ENCODE measurements at regions not wholly inside any gene's neighbourhood (a gene's known extent, or its start where the extent isn't known, plus 50 kb on each side); places are given as distances from the start of the nearest gene placed in this dataset.

DNA sequence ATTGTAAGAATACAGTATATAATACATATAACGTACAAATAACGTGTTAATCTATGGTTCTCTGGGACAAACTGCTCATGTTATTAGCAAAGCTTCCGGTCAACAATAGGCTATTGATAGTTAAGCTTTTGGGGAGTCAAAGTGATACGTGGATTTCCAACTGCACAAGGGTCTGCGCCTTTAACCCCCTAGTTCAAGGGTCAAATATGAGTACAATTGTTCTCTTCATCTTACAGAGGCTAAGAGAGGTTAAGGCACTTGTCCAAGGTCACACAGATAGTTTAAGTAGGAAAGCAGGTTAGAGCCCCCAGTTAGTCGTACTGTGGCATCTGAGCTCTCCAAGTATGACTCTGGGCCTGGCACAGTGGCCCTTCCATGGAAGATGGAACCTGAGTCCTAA, 204.3 kb upstream of the KRR1 start:
- H3K4me1 ChIP-seq (ENCODE audit: control insufficient read depth, insufficient read depth, low read length) = peaks cover 4% of the 10 kb centered on the region
- H3K27ac ChIP-seq (ENCODE audit: low read length) = no peak overlapping the region
- H3K36me3 ChIP-seq (ENCODE audit: control insufficient read depth, insufficient read depth, low read length) = no peaks in the 10 kb centered on the region
- no peaks in the 10 kb centered on the region for H3K9me3 ChIP-seq (replicated peaks; ENCODE audit: control insufficient read depth, low read depth, low read length)
- no peak for DNase-seq
- no peaks in the 10 kb centered on the region for H3K27me3 ChIP-seq (ENCODE audit: control insufficient read depth, insufficient read depth, low read length)
- no peak overlapping the region for H3K4me3 ChIP-seq (ENCODE audit: low read length)
- WGBS (ENCODE audit: insufficient coverage) = 88% methylated on average over 3 of the region's 6 CpGs

DNA sequence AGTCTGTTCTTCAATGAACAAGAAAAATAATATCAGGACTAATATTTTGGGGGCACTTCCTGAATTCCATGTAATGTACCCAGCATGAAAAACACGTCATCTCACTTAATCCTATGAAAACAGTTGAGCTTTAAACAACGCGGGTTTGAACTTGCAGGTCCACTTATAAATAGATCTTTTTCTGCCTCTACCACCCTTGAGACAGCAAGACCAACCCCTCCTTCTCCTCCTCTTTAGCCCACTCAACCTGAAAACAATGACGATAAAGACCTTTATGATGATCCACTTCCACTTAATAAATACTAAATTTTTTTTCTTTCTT, 203.9 kb upstream of the KRR1 start:
- no peak overlapping the region for H3K27ac ChIP-seq (ENCODE audit: low read length)
- WGBS (ENCODE audit: insufficient coverage) = 76% methylated on average over 3 of the region's 4 CpGs
- peaks cover under 1% of the 10 kb centered on the region for H3K4me1 ChIP-seq (ENCODE audit: control insufficient read depth, insufficient read depth, low read length)

DNA sequence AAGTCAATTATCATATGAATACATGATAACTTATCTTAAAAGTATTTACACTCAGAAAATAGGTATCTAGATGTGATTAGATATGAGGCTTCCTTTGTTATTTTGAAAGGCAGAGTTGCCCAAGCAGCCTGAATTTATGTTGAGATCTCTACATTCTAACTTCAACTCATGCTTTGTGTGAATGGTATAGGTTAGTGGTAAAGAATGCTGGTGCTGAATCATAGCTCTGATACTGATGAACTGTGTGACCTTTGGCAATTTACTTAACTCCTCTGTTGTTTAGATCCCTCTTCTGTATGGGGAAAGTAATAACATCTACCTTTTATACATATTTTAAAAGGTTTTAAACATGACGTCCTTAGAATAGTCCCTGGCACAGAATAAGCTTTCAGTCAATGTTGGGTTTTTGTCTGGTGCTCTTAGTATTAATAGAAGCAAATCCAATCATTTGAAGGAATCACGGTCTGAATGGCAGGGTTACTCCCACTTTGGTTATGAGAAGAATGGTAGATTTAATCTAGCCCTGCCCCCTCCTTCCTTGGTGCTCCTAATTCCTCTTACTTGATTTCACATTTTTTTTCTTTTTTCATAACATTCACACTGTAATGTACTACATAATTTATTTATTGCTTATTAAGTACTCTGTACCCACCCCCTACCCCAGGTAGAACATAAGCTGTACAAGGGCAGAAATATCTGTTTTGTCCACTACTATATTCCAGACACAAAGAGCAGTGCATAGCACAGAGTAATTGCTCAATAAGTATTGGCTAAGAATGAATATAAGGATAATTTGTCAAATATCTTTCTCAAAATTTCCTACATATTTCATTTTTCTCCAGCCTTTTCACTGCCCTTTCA, 203.3 kb upstream of the KRR1 start:
- H3K4me1 ChIP-seq (ENCODE audit: control insufficient read depth, insufficient read depth, low read length) = no peaks in the 10 kb centered on the region
- DNase-seq = no peak
- no peak overlapping the region for H3K27ac ChIP-seq (ENCODE audit: low read length)
- H3K9me3 ChIP-seq (replicated peaks; ENCODE audit: control insufficient read depth, low read depth, low read length) = no peaks in the 10 kb centered on the region
- no peak overlapping the region for H3K4me3 ChIP-seq (ENCODE audit: low read length)
- H3K27me3 ChIP-seq (ENCODE audit: control insufficient read depth, insufficient read depth, low read length) = no peaks in the 10 kb centered on the region
- H3K36me3 ChIP-seq (ENCODE audit: control insufficient read depth, insufficient read depth, low read length) = no peaks in the 10 kb centered on the region
- no CpG with 5 or more reads among the region's 2 CpGs for WGBS (ENCODE audit: insufficient coverage)

More for the DNA sequence above, 203.9 kb upstream of the KRR1 start:
- DNase-seq = no peak
- H3K9me3 ChIP-seq (replicated peaks; ENCODE audit: control insufficient read depth, low read depth, low read length) = no peaks in the 10 kb centered on the region
- H3K36me3 ChIP-seq (ENCODE audit: control insufficient read depth, insufficient read depth, low read length) = no peaks in the 10 kb centered on the region
- H3K27me3 ChIP-seq (ENCODE audit: control insufficient read depth, insufficient read depth, low read length) = no peaks in the 10 kb centered on the region
- H3K4me3 ChIP-seq (ENCODE audit: low read length) = no peak overlapping the region

DNA sequence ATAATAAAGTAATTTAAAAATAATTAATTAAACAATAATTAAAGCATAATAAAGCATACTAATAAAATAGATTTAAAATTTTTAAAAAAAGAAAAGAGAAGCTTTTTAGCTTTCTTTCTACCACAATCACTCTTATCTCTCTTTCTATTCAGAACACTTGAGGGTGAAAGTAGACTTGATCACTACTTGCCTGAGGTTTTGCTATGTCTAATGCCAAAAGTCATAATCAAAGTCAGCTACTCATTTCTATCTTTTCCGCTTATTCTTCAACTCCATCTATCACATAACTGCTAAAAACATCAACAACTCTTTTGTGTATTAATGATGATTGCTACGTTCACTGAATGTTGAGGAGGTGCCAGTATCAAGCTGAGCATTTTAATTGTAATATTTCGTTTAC, 202.0 kb upstream of the KRR1 start:
- no peak for DNase-seq
- H3K27me3 ChIP-seq (ENCODE audit: control insufficient read depth, insufficient read depth, low read length) = no peaks in the 10 kb centered on the region
- no CpG with 5 or more reads among the region's 3 CpGs for WGBS (ENCODE audit: insufficient coverage)
- H3K27ac ChIP-seq (ENCODE audit: low read length) = no peak overlapping the region
- no peak overlapping the region for H3K4me3 ChIP-seq (ENCODE audit: low read length)
- no peaks in the 10 kb centered on the region for H3K36me3 ChIP-seq (ENCODE audit: control insufficient read depth, insufficient read depth, low read length)
- H3K4me1 ChIP-seq (ENCODE audit: control insufficient read depth, insufficient read depth, low read length) = peaks cover 3% of the 10 kb centered on the region
- H3K9me3 ChIP-seq (replicated peaks; ENCODE audit: control insufficient read depth, low read depth, low read length) = no peaks in the 10 kb centered on the region

DNA sequence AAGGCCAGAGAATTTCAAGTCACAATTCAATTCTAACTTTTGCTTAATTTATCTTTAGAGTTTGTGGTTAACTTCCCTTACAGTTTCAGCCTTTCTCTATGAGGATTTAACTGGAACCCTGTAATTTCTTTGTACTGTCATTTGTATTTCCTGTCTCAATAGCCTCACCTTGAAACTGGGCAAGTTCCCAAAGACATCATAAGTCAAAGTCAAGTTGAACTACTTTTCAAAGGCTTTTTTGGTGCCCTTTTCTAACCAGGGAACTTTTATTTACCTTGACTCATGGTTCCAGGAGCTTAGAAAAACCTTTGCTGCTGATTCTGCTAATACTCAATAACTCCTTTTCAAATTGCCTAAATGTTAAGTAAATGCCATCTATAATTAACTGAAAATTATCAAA, 200.8 kb upstream of the KRR1 start:
- Histone ChIP-seq H3K4me1 (ENCODE audit: control insufficient read depth, insufficient read depth, low read length) (peaks cover 4% of the 10 kb centered on the region), H3K27ac (ENCODE audit: low read length) (no peak overlapping the region)

DNA sequence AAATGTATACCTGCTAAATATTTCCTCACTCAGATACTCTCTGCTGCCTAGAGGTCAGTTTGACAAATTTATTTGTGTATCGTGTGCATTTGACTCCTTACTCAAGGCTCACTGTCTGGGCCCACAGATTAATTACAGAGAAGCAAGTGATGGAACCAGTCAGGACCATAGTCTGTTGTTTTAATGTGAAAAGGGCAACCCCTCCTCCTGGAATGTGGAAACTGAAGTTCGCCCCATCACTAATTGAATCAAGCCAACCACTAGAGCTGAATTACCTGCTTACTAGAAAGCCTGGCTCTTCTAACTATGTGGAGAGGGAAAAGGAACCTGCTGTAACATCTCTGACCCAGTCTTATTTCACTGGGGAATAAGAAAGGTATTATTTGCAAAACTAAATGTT, 199.9 kb upstream of the KRR1 start:
- peaks cover 5% of the 10 kb centered on the region for H3K4me1 ChIP-seq (ENCODE audit: control insufficient read depth, insufficient read depth, low read length)
- no peaks in the 10 kb centered on the region for H3K36me3 ChIP-seq (ENCODE audit: control insufficient read depth, insufficient read depth, low read length)
- H3K27ac ChIP-seq (ENCODE audit: low read length) = no peak overlapping the region
- no peaks in the 10 kb centered on the region for H3K9me3 ChIP-seq (replicated peaks; ENCODE audit: control insufficient read depth, low read depth, low read length)
- no CpG with 5 or more reads among the region's 2 CpGs for WGBS (ENCODE audit: insufficient coverage)
- H3K27me3 ChIP-seq (ENCODE audit: control insufficient read depth, insufficient read depth, low read length) = no peaks in the 10 kb centered on the region
- H3K4me3 ChIP-seq (ENCODE audit: low read length) = no peak overlapping the region
- no peak for DNase-seq

More for the DNA sequence above, 200.8 kb upstream of the KRR1 start:
- no peak for DNase-seq
- Histone ChIP-seq H3K9me3 (replicated peaks; ENCODE audit: control insufficient read depth, low read depth, low read length) (no peaks in the 10 kb centered on the region), H3K36me3 (ENCODE audit: control insufficient read depth, insufficient read depth, low read length) (no peaks in the 10 kb centered on the region), H3K27me3 (ENCODE audit: control insufficient read depth, insufficient read depth, low read length) (no peaks in the 10 kb centered on the region), H3K4me3 (ENCODE audit: low read length) (no peak overlapping the region)

DNA sequence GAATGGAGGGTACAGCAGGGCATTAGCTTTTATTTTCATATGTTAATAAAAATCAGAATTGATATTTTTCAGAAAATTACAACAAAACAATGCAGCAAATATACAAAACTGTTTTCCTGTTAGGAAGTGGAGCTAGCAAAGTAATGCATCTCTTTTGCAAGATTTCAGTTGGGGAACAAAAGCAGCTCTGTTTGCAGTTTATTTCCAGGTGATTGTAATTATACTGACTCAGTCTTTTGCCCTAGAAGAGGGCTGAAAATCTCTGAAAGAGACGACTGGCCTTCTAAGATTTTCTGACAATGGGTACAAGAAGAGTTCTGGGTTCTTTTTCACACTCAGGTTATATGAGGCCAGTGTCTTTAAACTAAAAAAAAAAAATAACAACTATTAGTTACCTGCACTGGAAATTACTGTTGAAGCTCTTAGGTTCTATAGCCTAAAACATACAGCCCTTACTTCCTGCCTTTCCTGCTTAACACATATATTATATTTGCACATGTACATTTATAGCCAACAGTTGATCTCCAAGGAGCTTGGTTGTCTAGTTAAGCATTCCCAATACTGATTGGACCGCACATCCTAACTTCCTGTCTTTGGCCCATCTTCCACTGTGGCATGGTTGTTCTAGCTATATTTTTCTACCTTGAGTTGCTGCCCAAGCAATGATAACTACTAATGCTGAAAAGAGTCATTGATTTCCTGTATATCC, 199.1 kb upstream of the KRR1 start:
- H3K9me3 ChIP-seq (replicated peaks; ENCODE audit: control insufficient read depth, low read depth, low read length) = no peaks in the 10 kb centered on the region
- H3K4me3 ChIP-seq (ENCODE audit: low read length) = no peak overlapping the region
- WGBS (ENCODE audit: insufficient coverage) = no CpG with 5 or more reads among the region's 2 CpGs
- peaks cover 7% of the 10 kb centered on the region for H3K4me1 ChIP-seq (ENCODE audit: control insufficient read depth, insufficient read depth, low read length)
- H3K27ac ChIP-seq (ENCODE audit: low read length) = no peak overlapping the region
- no peaks in the 10 kb centered on the region for H3K36me3 ChIP-seq (ENCODE audit: control insufficient read depth, insufficient read depth, low read length)
- no peaks in the 10 kb centered on the region for H3K27me3 ChIP-seq (ENCODE audit: control insufficient read depth, insufficient read depth, low read length)
- DNase-seq = peak; percentile 34

DNA sequence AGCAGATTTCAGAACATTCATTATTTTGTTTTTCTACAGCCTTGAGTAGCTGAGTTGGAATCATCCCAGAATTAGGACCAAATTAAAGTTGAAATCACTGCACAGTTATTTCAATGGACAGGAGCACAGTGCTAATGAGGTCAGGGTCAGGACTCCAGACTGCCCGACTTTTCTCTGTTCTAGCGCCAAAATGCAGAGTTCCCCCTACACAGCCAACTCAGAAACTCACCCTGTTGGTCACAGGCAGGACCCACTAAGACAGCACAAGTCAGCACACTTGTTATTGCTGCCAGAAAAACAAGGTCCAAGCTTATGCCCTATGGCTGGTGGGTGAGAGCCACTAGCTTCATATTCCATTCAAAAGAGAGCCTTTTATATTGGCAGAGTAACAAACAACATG, 198.1 kb upstream of the KRR1 start:
- H3K4me1 ChIP-seq (ENCODE audit: control insufficient read depth, insufficient read depth, low read length) = peaks cover 9% of the 10 kb centered on the region
- no peaks in the 10 kb centered on the region for H3K36me3 ChIP-seq (ENCODE audit: control insufficient read depth, insufficient read depth, low read length)
- H3K27ac ChIP-seq (ENCODE audit: low read length) = no peak overlapping the region
- H3K4me3 ChIP-seq (ENCODE audit: low read length) = no peak overlapping the region
- no peaks in the 10 kb centered on the region for H3K9me3 ChIP-seq (replicated peaks; ENCODE audit: control insufficient read depth, low read depth, low read length)
- no peak for DNase-seq
- WGBS (ENCODE audit: insufficient coverage) = 57% methylated on average over 2 of the region's 2 CpGs
- H3K27me3 ChIP-seq (ENCODE audit: control insufficient read depth, insufficient read depth, low read length) = no peaks in the 10 kb centered on the region

DNA sequence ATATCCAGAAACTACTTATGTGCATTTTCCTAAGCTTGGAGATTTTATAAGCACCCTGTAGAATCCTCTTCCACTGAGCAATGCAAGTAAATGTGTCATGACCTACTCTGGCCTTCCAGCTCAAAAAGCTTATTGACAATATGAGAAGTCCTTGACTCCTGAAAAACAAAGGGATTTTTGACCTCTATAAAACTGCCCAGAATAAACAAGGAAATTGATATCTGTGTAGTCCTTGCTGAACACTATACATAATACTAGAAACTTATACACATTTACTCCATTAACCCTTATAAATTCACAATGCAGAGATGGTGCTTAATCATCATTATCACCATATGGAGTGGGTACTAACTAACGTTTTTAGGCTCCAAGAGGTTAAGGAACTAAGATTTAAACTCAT, 197.4 kb upstream of the KRR1 start:
- no peak for DNase-seq
- Histone ChIP-seq H3K4me1 (ENCODE audit: control insufficient read depth, insufficient read depth, low read length) (peaks cover 9% of the 10 kb centered on the region), H3K27me3 (ENCODE audit: control insufficient read depth, insufficient read depth, low read length) (no peaks in the 10 kb centered on the region), H3K4me3 (ENCODE audit: low read length) (no peak overlapping the region), H3K9me3 (replicated peaks; ENCODE audit: control insufficient read depth, low read depth, low read length) (no peaks in the 10 kb centered on the region), H3K27ac (ENCODE audit: low read length) (no peak overlapping the region), H3K36me3 (ENCODE audit: control insufficient read depth, insufficient read depth, low read length) (no peaks in the 10 kb centered on the region)
- no CpG with 5 or more reads among the region's 1 CpG for WGBS (ENCODE audit: insufficient coverage)

DNA sequence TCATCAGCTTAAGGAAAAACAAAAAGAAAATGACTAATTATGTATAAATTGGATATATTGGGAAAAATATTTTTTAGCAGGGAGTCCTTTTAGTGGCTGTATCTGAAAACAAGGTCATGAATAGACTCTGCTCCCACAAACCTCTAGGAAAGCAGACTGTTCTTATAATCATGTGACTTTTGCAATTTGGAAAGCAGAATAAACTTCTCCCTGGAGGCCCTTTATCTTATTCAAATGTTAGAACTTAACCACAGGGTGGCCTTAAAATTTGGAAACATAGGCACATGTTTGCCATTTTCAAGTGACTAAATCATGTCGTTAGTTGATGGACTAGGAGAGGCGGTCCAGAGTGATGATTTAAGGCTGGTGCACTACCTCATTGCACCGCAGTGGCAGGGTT, 196.6 kb upstream of the KRR1 start:
- WGBS (ENCODE audit: insufficient coverage) = no CpG with 5 or more reads among the region's 3 CpGs
- Histone ChIP-seq H3K4me1 (ENCODE audit: control insufficient read depth, insufficient read depth, low read length) (peaks cover 9% of the 10 kb centered on the region), H3K27ac (ENCODE audit: low read length) (peak overlapping the region; percentile 89)

More for the DNA sequence above, 196.6 kb upstream of the KRR1 start:
- no peak for DNase-seq
- Histone ChIP-seq H3K27me3 (ENCODE audit: control insufficient read depth, insufficient read depth, low read length) (no peaks in the 10 kb centered on the region), H3K4me3 (ENCODE audit: low read length) (no peak overlapping the region), H3K9me3 (replicated peaks; ENCODE audit: control insufficient read depth, low read depth, low read length) (no peaks in the 10 kb centered on the region), H3K36me3 (ENCODE audit: control insufficient read depth, insufficient read depth, low read length) (no peaks in the 10 kb centered on the region)
